WERI-Rb-1 (cell line): ENCODE measurements at regions not wholly inside any gene's neighbourhood (a gene's known extent, or its start where the extent isn't known, plus 50 kb on each side); places are given as distances from the start of the nearest gene placed in this dataset.

Experiments used
- DNase-seq: peaks from one replicate; pipeline ENCODE4 v3.0.0-alpha.2; 2020
- H3K27ac ChIP-seq: fragments of 250-450 bp; sonication (Bioruptor Pico); 2 replicates; pipeline ENCODE4 v1.5.1; 2020; ENCODE audit warnings: mild to moderate bottlenecking, moderate library complexity
- H3K27me3 ChIP-seq: fragments of 250-450 bp; sonication (Bioruptor Pico); 2 replicates; pipeline ENCODE4 v1.5.1; 2021; ENCODE audit warnings: mild to moderate bottlenecking, low read depth, moderate library complexity; ENCODE audit not compliant: insufficient read depth, severe bottlenecking
- H3K36me3 ChIP-seq: fragments of 250-450 bp; sonication (Bioruptor Pico); 2 replicates; pipeline ENCODE4 v1.5.1; 2020; ENCODE audit warnings: mild to moderate bottlenecking, moderate library complexity
- H3K4me3 ChIP-seq: 2 replicates; pipeline ENCODE4 v1.5.1; 2011; ENCODE audit warnings: low read depth, mild to moderate bottlenecking, control low read depth, low read length
- H3K9me3 ChIP-seq: fragments of 250-450 bp; sonication (Bioruptor Pico); 2 replicates; pipeline ENCODE4 v1.5.1; 2021; ENCODE audit warnings: mild to moderate bottlenecking, moderate library complexity; ENCODE audit not compliant: severe bottlenecking
- TF ChIP-seq, protein P1 (sequence below): IDR thresholded peaks from 2 replicates; pipeline ENCODE4 v1.5.1; 2011; ENCODE audit warnings: low read depth, mild to moderate bottlenecking, control low read depth, inconsistent platforms, low read length

DNA sequence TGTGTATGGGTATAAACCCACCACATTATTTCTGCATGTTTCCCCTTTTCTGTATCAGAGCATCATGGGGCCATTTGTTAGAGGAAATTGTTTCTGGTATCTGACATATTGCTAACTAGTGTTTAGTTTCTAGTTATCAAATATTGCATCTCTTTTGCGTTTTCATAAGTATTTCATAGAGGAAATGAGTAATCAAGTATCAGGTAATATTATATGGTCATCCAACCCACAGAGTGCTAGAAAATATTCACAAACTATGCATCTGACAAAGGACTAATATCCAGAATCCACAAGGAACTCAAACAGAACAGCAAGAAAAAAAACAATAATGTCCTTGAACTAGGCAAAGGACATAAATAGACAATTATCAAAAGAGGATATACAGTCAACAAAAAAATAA, 258.9 kb upstream of the LRIG3 start:
- Histone ChIP-seq H3K36me3 (no peaks in the 10 kb centered on the region), H3K9me3 (no peaks in the 10 kb centered on the region), H3K4me3 (no peak overlapping the region), H3K27ac (no peak overlapping the region), H3K27me3 (no peaks in the 10 kb centered on the region)
- TF ChIP-seq, protein P1, sequence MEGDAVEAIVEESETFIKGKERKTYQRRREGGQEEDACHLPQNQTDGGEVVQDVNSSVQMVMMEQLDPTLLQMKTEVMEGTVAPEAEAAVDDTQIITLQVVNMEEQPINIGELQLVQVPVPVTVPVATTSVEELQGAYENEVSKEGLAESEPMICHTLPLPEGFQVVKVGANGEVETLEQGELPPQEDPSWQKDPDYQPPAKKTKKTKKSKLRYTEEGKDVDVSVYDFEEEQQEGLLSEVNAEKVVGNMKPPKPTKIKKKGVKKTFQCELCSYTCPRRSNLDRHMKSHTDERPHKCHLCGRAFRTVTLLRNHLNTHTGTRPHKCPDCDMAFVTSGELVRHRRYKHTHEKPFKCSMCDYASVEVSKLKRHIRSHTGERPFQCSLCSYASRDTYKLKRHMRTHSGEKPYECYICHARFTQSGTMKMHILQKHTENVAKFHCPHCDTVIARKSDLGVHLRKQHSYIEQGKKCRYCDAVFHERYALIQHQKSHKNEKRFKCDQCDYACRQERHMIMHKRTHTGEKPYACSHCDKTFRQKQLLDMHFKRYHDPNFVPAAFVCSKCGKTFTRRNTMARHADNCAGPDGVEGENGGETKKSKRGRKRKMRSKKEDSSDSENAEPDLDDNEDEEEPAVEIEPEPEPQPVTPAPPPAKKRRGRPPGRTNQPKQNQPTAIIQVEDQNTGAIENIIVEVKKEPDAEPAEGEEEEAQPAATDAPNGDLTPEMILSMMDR = no peak
- no peak for DNase-seq

DNA sequence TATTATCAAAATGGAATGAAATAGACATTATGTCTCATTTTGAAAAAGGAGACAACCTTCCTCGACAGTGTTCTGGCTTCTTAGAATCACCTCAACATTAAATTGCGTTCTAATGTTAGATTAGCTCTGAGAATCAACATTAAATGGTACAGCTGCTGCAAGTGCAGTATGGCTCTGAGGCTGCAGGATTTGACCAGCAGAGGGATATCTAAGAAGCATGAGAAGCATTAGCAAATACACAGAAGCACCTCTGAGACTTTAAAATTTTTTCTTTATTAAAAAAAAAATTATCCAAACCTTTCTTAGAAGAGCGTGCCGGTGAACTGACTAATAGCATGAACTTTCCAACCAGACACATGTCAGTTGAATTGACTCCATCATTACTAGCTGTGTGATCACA, 253.4 kb upstream of the LRIG3 start:
- TF ChIP-seq, protein P1 = no peak
- Histone ChIP-seq H3K9me3 (no peaks in the 10 kb centered on the region), H3K4me3 (no peak overlapping the region), H3K27ac (no peak overlapping the region), H3K27me3 (no peaks in the 10 kb centered on the region), H3K36me3 (no peaks in the 10 kb centered on the region)
- no peak for DNase-seq

DNA sequence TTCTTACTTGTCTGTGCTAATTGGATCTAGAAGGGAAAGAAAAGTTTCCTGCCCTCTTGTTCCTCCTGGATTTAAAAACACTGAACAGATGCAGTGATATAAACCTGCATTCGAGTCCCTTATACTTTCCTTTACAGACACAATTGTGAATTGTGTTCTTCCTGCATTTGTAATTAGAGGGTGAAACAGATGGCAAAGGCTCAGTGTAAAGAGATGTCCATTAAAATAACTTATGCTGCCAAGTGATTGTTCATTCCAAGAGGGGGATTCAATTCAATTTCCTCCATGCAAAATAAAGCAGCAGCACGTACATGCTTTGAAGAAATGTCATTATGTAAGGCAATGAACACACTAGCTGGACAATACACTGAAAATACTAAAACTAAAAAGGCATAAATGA, 248.3 kb upstream of the LRIG3 start:
- Histone ChIP-seq H3K27me3 (no peaks in the 10 kb centered on the region), H3K4me3 (no peak overlapping the region), H3K9me3 (no peaks in the 10 kb centered on the region), H3K27ac (no peak overlapping the region), H3K36me3 (no peaks in the 10 kb centered on the region)
- no peak for DNase-seq
- TF ChIP-seq, protein P1 = no peak

DNA sequence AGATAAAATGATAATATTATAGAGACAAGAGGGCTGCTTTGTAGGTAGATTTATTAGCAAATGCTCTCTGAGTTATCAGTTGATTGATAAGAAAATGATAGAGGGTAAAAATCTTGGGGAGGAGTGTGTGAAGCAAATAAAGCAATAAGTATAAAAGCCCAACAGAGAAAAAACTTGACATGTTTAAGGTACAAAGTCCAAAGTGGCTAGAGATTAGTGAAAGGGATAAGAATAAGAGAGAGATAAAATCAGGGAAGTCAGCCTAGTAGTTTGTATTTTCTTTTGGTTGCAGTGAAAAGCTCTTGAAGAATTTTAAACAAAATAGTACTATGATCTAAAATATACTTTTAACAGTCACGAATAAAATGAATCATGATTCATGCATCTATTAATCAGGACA, 246.2 kb upstream of the LRIG3 start:
- no peak overlapping the region for H3K27ac ChIP-seq
- H3K36me3 ChIP-seq = no peaks in the 10 kb centered on the region
- TF ChIP-seq, protein P1 = no peak
- no peaks in the 10 kb centered on the region for H3K9me3 ChIP-seq
- no peaks in the 10 kb centered on the region for H3K27me3 ChIP-seq
- no peak overlapping the region for H3K4me3 ChIP-seq
- DNase-seq = no peak

DNA sequence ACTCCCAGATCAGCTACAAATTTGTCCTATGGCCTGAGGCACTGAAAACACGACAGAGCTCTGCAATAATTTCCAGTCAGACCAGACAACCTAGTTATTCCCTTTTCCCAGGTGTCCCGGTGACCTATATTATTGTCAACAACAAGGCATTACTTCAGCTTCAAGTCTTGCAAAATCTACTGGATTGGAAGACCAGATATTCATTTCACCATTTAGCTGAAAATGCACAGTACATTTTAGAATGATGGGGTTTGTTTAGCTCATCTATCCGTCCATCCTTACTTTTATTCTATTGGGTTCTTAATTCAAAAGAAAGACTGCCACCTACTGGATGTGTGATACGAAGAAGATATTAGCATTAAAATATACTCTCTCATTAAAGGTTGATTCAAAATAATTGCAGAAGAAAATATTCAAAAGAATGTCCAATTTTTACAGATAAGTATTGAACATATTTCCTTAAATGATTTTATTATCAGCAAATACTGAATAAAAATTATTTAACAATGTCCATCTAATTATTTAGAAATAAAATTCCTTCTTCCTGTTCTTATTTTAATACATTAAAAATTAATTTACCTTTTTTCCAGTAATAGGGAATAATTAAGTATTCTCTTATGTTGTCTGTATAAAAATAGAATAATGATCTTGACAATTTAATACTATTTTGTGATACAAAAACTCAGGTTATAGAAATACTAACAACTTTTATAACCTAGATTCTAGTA, 244.9 kb upstream of the LRIG3 start:
- Histone ChIP-seq H3K36me3 (no peaks in the 10 kb centered on the region), H3K27me3 (no peaks in the 10 kb centered on the region), H3K4me3 (no peak overlapping the region), H3K27ac (no peak overlapping the region), H3K9me3 (no peaks in the 10 kb centered on the region)
- TF ChIP-seq, protein P1 = no peak
- no peak for DNase-seq

DNA sequence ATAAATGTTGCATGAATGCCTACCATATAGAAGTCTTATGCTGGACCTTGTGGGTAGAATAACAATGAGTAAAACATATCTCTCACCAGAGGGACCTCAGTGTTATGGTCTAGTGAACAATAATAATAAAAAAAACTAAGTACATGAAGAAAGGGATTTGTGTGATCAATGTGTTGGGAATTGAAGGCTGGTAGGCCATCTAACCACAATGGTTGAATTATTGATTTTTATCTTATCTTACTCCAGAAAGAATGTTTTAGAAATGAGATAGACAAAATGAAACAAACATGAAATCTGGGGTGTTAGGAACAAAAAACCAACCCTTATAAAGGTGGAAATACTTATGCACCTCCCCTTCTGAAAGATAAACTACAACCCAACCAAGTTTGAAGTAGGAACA, 243.9 kb upstream of the LRIG3 start:
- DNase-seq = no peak
- Histone ChIP-seq H3K36me3 (no peaks in the 10 kb centered on the region), H3K4me3 (no peak overlapping the region), H3K27me3 (no peaks in the 10 kb centered on the region), H3K27ac (no peak overlapping the region), H3K9me3 (no peaks in the 10 kb centered on the region)
- TF ChIP-seq, protein P1 = no peak
